Right renal pelvis (tissue), 4 donors: ENCODE measurements at regions not wholly inside any gene's neighbourhood (a gene's known extent, or its start where the extent isn't known, plus 50 kb on each side); places are given as distances from the start of the nearest gene placed in this dataset.
A peak's percentile ranks its signal among the peaks of the same experiment; 100 is the strongest.

Experiments used
- DNase-seq, 4 donors: peaks; one replicate each; pipeline ENCODE4 v3.0.0-alpha.2; 2013; ENCODE audit warnings: low read depth in 4 of 4, low spot score in 3 of 4, missing footprints in 1 of 4

DNA sequence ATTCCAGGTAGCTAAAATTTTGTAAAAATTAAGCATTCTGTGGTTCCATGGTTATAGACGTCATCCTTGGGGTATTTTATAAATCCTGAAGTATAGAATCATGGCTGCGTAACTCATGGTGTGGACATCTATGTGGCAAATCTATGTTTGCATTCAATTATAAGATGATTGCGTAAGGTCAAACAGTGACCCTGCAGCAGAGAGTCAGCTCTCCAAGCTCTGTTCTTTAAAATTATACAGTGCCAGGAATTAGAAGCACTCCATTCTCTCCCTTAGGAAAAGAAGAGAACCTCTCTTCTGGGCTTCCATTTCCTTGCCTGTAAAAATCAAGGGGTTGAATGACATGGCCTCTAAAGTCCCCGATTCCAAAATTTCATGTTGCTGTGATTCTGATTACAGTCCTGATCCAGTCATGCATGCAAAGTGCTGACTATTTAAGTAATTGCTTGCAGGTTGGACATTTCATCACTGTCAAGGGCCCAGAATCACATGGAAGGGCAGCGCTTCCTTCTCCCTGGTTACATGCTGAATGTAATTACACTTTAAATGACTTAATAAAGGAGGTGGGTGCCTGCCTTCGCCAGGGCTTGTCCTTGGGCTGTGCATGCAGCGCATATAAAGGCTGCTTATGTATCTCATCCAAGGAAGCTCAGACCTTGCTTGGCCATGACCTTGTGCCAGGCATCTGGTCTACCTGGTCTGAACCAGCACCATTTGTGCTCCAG, 550.7 kb downstream of the TYW1 start:
- DNase-seq, result peak in 1 of 4 donors; percentile 4

DNA sequence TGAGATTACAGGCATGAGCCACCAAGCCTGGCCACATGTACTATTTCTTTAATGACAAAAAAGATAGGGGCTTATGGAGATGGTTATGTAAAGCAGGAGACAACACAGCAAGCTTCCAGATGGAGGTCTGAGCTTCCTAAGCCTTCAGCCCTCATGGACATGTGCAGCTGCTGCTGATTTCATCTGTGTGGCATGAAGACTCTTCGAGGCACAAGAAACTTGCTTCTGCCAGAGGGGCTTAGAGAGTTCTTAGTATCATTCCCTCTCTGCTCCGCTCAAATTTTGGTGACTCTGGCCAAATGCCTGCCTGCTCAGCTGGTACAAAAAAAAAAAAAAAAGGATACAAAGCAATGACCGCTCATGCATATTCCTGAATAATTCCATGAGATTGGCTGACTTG, 552.5 kb downstream of the TYW1 start:
- DNase-seq, result no peak

DNA sequence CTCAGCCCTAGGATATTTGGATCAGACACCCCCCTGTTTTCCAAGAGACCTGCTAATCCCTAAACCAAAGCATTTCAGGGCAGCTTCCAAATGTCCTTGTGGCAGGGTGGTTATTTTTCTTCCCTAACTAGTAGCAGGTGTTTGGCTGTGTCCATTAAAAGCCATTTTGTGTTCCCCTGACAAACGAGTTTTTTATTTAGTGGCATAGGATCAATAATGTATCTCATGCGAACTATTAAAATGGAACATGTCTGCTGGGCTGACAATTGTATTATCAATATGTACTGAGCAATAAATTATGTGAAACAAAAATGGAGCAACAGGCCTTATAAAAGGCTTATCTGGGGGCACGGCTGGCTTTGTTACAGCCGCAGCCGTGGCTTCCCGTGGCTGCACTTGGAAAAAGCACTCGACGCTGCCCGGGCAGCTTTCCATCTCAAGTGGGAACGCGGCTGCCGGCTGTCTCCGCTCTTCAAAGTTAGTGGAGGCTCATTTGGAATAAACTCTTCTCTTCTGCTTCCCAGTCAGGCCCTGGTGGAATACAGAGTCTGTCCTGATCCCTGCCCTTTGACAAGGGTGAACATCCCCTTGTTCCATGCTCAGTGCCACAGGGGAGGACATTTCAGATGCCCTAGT, 554.3 kb downstream of the TYW1 start:
- DNase-seq, result no peak

DNA sequence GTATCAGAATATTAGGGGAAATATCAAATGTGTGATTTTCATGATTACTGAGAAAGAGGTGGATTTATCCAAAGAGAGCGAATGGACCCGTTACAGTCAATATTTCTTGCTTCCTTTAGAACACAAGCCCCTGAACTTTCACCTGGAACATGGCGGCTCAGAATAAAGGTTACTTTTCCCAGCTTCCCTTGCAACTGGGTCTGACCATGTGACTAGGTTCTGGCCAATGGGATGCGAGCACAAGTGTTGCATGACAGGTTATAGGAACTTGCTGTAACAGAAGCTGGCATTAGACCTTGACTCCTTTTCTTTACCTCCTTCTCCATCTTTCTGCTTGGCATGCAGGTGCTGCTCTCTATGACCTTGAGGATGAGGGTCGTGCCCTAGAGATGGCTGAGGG, 556.1 kb downstream of the TYW1 start:
- DNase-seq, result no peak

DNA sequence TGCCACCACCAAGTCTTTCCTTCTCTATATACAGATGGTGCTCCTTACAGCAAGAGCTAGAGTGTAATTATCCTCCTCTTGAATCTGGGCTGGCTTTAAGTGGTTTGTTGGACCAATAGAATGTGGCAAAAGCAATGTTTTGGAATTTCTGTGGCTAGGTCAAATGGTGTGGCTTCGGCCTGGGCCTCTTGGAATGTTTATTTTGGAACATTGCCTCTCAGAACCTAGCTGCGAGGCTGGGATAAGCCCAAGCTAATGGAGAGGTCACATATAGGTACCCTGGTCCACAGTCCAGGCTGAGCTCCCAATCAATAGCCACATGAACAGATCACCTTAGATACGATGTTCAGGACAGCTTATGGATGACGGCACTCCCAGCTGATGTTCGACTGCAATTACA, 556.7 kb downstream of the TYW1 start:
- DNase-seq, result no peak

DNA sequence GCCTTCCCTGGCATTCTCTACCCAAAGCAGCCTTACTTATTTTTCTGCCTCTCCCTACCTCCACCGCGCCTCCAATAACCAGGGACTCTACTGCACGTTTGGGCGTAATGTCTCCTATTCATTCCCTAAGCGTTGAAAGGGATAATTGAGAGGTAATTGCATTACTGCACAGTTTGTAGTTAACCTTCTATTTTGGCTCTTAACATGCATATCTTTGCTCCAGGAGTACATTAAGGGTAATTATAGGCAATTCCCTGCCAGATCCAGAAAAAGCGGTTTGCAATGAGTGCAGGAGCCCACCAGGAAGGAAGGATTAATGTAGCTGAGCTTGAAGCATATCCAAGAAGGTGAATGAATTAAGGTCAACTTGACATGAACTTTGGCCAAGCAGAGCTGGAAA, 558.4 kb downstream of the TYW1 start:
- no peak for DNase-seq

DNA sequence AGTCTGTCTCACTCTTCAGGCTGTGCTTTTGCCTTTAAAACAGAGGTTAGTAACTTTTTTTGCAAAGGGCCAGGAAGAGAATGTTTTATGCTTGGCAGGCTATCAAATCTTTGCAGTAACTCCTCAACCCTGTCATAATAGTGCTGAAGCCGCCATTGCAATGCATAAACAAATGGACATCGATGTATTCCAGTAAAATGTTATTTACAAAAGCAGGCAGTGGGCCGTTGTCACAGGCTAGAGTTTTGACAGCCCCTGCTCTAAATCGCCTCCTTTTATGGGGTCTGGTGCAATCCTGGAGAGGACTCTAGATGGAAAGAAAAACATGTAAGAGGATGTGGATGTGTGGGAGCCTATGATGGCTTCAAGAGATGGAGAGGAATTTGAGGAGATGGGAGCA, 568.3 kb downstream of the TYW1 start:
- DNase-seq, result peak in 3 of 4 donors; percentile 5 to 24 (median 11)

DNA sequence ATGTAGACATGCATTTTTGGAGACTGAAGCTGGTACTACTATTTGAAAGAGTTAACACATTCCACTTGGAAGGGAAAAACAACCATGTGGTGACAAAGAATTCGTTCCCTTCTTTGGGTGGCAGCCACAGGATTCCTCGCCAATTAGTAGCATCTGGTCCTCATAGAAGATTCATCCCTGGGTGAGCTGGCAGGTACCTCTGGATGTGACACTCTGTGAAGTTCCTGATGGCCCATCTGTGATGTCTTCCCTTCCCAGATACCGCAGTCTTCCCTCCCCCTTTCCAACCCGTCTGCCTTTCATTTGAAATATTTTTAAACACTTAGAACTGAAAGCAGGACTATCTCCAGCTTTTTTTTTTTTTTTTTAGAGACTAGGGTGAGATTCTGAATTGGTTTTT, 569.5 kb downstream of the TYW1 start:
- no peak for DNase-seq

DNA sequence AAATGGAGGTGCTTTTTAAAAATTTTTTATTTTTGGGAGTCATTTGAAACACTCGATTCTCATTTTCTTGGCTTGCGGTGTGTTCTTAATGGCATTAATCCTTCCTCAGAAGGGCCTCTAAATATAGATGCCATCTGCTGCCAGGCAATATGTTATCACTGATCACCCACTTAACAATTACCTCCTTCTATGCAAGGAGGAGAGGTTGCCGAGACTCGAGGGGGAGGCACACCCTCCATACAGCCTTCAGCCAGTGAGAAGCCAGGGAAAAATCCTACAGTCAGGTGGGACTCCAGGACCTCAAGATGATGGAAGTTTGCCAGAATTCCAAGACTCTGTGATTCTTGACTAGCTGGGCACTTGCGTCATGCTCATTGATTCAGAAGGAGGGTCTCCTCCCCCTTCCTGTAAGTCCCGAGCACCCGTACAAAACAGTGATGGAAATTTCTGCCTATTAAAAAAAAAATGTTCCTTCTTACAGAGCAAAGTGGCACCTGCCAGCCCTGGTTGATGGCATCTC, 574.5 kb downstream of the TYW1 start:
- DNase-seq, result no peak

DNA sequence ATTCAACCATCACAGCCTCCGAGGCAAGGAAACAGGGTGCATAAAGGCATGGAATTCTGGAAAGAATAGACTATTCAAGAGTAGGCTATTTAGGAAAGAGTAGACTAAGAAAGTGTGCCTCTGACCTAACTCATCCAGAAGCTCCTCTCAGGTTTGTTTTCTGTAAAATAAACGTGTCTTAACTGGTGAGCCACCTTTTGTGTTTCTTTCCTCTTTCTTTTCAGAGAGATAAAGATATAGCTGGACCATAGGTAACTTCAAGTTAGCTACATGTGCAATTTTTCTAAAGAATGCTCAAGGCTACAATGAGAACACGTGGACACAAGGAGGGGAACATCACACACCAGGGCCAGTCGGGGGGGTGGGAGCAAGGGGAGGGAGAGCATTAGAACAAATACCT, 577.0 kb downstream of the TYW1 start:
- DNase-seq, result no peak

DNA sequence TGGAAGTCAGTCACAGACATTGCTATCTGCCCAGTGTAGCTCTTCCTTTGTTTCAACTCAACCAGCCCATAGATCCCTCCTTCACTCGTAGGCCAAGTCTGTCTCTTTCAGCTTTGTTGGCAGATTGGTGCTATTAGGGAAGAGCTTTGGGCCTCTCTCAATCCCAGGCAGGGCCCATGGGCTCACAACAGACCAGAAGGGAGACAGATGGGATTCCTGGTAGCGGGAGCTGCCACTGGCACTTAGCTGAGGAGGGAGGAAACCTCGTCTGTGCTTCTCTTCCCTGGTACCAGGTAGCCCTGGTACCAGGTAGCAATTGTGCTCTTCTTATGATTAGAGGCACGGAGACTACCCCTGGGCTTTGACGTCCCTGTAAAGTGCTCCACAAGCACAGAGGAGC, 592.0 kb downstream of the TYW1 start:
- no peak for DNase-seq

DNA sequence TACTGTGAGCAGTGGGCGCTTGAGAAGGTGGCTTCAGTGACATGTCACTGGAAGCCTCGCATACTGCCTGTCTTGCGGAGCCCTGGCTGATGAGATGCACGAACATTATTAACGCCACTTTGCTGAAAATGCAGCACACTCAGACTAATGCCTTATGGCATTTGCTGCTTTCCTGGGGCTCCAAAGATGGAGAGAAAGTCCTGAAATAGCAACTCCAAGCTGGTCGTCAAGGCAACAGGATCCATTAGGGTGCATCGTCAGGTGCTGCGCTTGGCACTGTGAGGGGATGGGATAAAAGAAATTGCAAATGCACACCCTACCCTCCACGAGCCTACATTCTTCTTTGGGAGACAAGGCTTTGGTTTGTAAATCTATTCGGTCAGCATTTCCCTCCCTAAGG, 592.5 kb downstream of the TYW1 start:
- DNase-seq, result no peak

DNA sequence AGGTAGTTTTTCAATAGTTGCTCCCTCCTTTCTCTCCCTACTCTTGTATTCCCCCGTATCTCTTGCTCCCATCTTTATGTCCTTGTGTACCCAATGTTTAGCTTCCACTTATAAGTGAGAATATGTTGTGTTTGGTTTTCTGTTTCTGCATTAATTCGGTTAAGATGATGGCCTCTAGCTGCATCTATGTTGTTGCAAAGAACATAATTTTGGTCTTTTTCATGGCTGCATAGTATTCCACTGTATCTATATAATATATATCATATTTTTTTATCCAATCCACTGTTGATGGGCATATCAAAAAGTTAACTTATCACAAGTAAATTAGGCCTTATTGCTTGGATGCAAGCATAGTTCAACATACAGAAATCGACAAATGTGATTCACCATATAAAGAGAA, 594.0 kb downstream of the TYW1 start:
- no peak for DNase-seq

DNA sequence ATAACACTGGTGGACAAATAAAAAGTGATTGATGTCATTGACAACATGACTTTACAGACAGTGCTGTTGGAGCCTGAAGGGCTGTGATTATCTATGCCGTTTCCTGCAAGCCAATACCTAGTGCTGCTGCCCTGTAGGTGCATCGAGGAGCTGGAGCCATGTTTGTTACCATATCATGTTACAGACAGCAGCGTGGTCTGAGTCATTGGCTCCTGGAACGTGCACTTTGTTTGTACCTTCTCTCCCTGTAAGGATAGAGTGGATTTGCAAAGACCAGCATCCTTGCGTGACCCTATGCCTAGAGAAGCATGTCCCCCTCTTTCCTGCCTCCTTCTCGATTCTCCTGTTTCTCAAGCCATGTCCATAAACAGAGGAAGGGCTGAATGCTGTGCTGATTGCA, 597.2 kb downstream of the TYW1 start:
- DNase-seq, result no peak

DNA sequence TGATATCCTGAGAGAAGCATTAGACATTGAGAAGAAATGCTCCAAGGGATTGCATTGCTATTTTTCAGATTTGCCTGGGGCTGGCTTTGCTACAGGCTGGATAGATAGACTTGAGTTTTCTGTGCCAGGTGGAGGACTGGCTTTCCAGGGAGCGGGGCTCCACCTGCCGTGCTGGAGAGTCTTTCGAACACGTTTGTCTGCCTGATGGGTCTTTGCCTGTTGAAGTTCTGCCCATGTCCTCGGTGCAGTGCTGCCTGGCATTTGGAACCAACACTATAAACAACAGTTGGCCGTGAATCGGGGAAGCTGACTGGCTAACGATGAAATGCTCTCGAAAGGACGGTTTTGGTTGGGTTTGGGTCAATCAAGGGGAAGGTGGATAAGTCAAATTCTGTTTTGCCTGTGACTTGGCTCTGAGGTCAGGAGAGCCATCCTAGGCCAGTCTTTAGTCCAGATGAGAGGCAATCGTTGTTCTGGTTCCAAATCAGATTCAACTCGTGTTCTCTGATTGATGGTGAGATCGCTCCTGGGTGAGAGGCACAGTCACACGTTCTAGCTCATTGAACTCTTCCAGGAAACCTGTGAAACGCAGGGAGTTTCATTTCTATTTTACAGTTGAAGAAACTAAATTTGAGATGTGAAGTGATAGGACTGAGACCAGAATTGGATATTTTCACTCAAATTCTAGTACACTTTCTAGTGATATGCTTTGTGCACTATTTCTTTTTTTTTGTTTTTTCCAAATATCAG, 599.0 kb downstream of the TYW1 start:
- no peak for DNase-seq

DNA sequence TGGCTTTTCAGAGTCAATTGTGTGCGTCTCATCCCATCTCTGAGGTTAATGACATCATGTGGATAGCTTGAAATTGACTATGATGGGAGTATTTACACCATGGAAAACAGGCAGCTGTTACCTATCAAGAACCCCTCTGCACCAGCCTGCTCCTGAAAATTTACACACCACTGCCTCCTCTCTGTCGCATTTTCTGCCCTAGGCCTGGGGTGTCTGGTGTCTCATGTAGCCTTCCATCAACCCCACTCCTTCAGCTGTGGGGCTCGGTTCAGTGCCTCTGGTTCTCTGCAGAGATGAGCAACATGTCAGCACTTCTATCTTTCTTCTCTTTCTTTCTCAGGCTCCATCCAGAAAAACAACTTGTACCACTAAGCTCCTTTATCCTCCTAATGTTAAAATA, 600.5 kb downstream of the TYW1 start:
- DNase-seq, result no peak

DNA sequence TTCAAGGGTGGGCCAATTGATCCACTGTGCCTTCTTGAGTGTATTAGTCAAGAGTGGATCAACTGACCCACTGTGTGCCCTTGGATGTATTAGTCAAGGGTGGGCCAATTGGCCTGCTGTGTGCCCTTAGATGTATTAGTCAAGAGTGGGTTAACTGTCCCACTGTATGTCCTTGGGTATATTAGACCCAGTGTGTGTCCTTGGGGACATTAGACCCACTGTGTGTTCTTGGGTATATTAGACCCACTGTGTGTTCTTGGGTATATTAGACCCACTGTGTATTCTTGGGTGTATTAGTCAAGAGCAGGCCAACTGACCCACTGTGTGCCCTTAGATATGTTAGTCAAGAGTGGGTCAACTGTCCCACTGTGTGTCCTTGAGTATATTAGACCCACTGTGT, 601.8 kb downstream of the TYW1 start:
- no peak for DNase-seq

DNA sequence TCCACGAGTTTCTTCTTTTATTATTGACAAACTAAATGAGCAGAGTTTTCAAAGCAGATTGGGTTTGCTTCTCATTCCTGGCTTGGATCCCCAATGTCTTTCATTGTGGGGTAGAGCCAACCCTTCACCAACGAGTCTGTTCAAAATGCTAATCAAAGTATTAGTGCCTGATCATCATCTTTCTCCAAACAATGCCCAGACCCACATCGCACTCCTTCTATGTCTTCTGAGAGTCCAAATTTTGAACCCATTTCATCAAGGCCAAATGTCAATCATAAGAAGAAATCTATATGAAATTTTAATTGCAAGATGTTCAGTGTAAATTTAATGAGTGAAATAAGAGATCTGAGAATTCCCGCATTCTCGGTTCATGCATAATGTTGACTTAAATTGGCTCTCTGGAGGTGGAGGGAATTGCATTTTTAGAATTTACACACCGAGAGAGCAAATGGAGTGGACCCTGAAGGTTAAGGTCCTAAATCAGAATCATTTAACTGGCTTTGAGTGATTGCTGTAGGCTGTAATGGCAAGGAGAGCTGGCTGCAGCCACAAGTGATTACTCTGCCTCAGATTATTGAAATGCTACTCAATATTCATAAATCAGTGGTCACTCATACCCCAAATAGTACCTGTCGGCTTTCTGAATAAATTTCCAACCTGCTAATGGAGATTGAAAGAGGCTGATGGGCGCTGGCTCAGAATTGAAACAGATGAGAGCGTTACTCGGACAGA, 602.9 kb downstream of the TYW1 start:
- DNase-seq, result no peak

DNA sequence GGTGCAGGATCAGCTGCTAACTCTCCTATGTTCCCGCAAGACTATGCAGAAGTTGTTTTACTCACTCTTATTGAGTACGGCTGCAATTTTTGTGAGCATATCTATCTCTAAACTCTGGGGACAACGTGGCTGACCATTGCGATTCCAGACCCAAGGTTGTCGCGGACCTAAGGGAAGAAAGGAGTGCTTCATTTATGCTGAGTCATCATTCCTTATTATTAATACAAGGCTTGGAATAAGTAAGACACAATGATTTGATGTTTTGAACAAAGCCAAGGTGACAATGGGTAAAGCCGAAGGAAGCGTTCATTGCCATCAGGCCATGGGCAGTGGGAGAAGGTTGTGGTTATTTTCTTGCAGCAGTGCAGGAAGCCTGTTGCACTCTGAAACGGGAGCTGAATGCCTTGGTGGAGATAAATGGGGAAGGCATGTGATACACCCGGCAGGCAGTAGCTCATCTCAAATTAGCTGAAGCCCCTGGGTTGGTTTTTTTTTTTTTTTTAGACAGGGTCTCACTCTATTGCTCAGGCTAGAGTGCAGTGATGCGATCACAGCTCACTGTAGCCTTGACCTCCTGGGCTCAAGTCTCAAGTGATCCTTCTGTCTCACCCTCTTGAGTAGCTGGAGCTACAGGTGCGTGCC, 605.7 kb downstream of the TYW1 start:
- no peak for DNase-seq
